GM18873 (cell line): ENCODE measurements at regions not wholly inside any gene's neighbourhood (a gene's known extent, or its start where the extent isn't known, plus 50 kb on each side); places are given as distances from the start of the nearest gene placed in this dataset.

Experiments used
- ATAC-seq: cut with Tn5 transposase; IDR thresholded peaks from one replicate; pipeline ENCODE4 v1.9.1; 2021; ENCODE audit warnings: mild to moderate bottlenecking, moderate library complexity, moderate number of reproducible peaks; ENCODE audit not compliant: unreplicated experiment, low FRiP score

- ATAC-seq = no peak
These were observed 214.5 kb downstream of the BARX2 start for GRCh38 chr11:129590030-129590752.

GRCh38 chr11:129590753-129591475, 215.3 kb downstream of the BARX2 start:
- no peak for ATAC-seq

- no peak for ATAC-seq
These were observed 215.9 kb downstream of the BARX2 start for GRCh38 chr11:129591527-129591926.

GRCh38 chr11:129592191-129592590, 216.5 kb downstream of the BARX2 start:
- no peak for ATAC-seq

- no peak for ATAC-seq
These were observed 217.4 kb downstream of the BARX2 start for GRCh38 chr11:129593098-129593497.

- ATAC-seq = no peak
These were observed 219.7 kb downstream of the BARX2 start for GRCh38 chr11:129595038-129595962.

- ATAC-seq = no peak
These were observed 219.3 kb upstream of the TMEM45B start for GRCh38 chr11:129596351-129596750.

GRCh38 chr11:129598378-129598777, 217.3 kb upstream of the TMEM45B start:
- no peak for ATAC-seq

GRCh38 chr11:129605815-129606214, 209.8 kb upstream of the TMEM45B start:
- ATAC-seq = no peak

- ATAC-seq = no peak
These were observed 206.9 kb upstream of the TMEM45B start for GRCh38 chr11:129608711-129609110.

- no peak for ATAC-seq
These were observed 205.5 kb upstream of the TMEM45B start for GRCh38 chr11:129610125-129610524.

- ATAC-seq = no peak
These were observed 205.1 kb upstream of the TMEM45B start for GRCh38 chr11:129610545-129610944.

- no peak for ATAC-seq
These were observed 203.8 kb upstream of the TMEM45B start for GRCh38 chr11:129611661-129612446.

GRCh38 chr11:129612447-129612961, 203.1 kb upstream of the TMEM45B start:
- no peak for ATAC-seq

- ATAC-seq = no peak
These were observed 202.6 kb upstream of the TMEM45B start for GRCh38 chr11:129613071-129613470.

- ATAC-seq = no peak
These were observed 201.2 kb upstream of the TMEM45B start for GRCh38 chr11:129614256-129614944.

- no peak for ATAC-seq
These were observed 197.5 kb upstream of the TMEM45B start for GRCh38 chr11:129618046-129618569.

- no peak for ATAC-seq
These were observed 195.2 kb upstream of the TMEM45B start for GRCh38 chr11:129620237-129621104.
